Body of pancreas (tissue), 4 donors: ENCODE measurements at regions not wholly inside any gene's neighbourhood (a gene's known extent, or its start where the extent isn't known, plus 50 kb on each side); places are given as distances from the start of the nearest gene placed in this dataset.

Source experiments
- CTCF ChIP-seq, 7 experiments: fragments of 450-650 bp in 4 of 7; fragments of 200-600 bp in 3 of 7; sonication (generic) in 3 of 7; IDR thresholded peaks; one replicate each; pipeline ENCODE4 v1.5.1; 2016 to 2019; ENCODE audit warnings: antibody characterized with exemption in 7 of 7
- POLR2A ChIP-seq, 3 donors: fragments of 450-650 bp; IDR thresholded peaks; one replicate each; pipeline ENCODE4 v1.6.1; 2016; ENCODE audit warnings: antibody characterized with exemption in 3 of 3, mild to moderate bottlenecking in 2 of 3

GRCh38 chr10:60465801-60466200, 76.1 kb upstream of the ANK3 start:
- TF ChIP-seq CTCF (IDR thresholded peaks at IDR 0.05) (no peak), POLR2A (IDR thresholded peaks at IDR 0.05) (no peak)
